G401.6 (cell line): ENCODE measurements at regions not wholly inside any gene's neighbourhood (a gene's known extent, or its start where the extent isn't known, plus 50 kb on each side); places are given as distances from the start of the nearest gene placed in this dataset.
A peak's percentile ranks its signal among the peaks of the same experiment; 100 is the strongest.
"Not testable (repeated sequence)": the region's sequence is repeated elsewhere in the genome, so short reads cannot be mapped to it uniquely, and the experiment has no call there.

Source experiments
- FAIRE-seq: peaks from 2 replicates; lab custom pipeline; 2012; peaks lifted over from hg19 to GRCh38; lab: Jason Lieb, UNC

DNA sequence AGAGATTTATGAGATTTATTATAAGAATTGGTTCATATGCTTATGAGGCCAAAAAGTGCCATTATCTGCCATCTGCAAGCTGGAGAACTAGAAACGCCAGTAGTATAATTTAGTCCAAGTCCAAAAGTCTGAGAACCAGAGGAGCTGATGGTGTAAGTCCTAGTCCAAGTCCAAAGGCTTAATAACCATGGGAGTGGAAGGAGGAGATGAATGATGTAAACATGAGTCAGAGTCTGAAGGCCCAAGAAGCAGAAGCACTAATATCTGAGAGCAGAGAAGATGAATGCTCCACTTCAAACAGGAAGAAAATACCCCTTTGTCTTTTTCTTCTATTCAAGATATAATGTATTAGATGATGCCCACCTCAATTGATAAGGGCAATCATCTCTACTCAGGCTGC is 185.7 kb downstream of the CGGBP1 start:
- no peak for FAIRE-seq

DNA sequence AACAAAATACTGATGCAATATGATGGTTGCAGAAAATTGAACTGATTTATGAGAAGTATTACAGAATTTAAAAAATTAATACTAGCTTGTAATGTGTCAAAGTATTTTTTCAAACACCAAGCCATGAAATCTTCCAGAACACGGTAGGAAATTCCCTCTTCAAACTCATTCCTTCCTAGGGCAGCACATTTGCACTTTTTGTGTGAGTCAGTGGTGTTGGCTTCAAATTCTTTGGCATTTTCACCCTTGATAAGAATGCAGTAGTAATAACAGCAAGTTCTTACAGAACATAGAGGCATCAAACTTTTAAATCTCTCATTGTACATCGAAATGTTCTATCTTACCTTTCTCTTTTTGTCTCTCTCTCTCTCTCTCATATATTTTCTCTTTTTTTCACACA is 191.8 kb downstream of the CGGBP1 start:
- FAIRE-seq, result no peak

DNA sequence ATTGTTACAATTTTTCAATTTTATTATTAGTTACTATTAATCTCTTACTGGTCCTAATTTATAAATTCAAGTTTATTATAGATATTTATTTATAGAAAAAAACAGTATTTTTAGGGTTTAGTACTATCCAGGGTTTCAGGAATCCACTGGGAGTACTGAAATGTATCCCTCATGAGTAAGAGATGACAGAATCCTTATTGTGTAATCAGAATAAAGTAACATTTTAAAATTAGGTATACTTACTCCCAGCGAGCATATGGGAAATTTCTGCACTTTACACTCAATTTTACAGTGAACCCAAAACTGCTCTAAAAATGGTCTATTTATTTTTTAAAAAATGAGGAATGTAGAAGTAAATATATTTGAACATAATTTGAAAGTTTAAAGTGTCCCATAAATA is 202.7 kb downstream of the CGGBP1 start:
- FAIRE-seq, result peak; percentile 47

- no peak for FAIRE-seq
Measured at GRCh38 chr3:87855616-87856015, 203.2 kb downstream of the CGGBP1 start.

DNA sequence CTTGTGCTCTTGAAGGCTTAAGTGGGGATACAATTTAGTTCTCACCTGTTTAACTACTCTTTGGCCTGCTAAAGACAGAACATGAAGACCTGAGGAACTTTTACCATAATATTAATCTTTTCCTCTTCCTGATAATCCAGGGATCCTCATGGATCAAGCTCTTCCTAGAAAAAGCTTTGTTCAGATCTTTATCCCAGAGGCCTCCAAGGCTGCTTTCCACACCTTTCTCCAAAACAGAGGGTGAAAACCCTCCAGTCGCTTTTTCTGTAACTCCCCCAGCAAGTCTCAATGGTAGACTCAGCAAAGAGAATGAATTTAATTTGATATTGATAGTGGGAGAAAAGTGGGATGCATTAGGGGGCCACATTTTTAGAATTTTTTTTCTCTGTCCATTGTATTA is 203.6 kb downstream of the CGGBP1 start:
- no peak for FAIRE-seq

DNA sequence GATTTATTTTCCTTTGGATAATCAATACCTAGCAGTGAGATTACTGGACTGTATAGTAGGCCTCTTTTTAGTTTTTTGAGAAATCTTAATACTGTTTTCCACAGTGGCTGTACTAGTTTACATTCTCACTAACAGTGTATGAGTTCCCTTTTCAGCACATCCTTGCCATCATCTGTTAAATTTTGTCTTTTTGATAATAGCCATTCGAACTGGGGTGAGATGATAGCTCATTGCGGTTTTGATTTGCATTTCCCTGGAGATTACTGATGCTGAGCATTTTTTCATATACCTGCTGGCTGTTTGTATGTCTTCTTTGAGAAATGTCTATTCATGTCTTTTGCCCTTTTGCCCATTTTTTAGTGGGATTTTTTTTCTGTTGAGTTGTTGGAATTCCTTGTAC is 210.8 kb downstream of the CGGBP1 start:
- no peak for FAIRE-seq

- no peak for FAIRE-seq
Measured at GRCh38 chr3:87837076-87837475, 221.7 kb downstream of the CGGBP1 start.

GRCh38 chr3:87836026-87836425 is 222.8 kb downstream of the CGGBP1 start:
- no peak for FAIRE-seq

DNA sequence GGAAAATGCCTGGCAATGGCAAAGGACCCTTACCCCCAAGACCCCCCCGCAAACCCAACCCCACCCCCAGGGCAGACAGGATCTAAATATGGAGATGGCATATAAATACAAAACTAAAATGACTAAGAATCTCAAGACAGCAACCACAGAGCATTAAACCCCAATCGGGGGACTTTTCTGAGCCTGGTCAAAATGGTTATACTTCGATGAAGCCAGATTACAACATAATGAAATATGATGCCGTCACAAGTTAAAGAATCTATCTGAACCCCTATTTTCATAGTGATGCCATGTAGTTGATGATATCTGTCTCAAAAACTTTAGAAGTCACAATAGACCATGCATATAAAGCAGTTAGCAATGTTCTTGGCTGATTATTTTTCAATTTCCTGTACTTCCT is 223.6 kb downstream of the CGGBP1 start:
- FAIRE-seq, result no peak

- FAIRE-seq, result no peak
Measured at GRCh38 chr3:87834327-87834726, 224.5 kb downstream of the CGGBP1 start.

- no peak for FAIRE-seq
Measured at GRCh38 chr3:87833039-87833377, 225.8 kb downstream of the CGGBP1 start.

- FAIRE-seq, result no peak
Measured at GRCh38 chr3:87828046-87828445, 230.8 kb downstream of the CGGBP1 start.

DNA sequence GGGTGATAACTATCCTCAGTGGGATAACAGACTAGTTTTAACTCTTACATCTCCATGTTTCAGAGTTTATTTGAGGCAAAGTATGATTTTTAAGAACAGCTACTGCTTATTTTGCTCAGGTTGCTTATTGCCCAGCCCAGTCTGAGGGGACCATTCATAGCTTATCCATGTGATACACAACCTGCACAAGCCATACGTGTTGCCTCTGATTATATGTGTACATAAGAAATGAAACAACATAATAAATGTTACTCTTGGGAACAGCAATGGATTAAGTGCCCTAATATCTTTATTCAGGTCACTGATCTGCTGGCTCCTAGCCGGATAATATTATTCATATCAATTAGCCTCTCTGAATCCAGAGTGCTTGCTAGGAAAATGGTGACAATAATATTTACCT is 236.2 kb downstream of the CGGBP1 start:
- no peak for FAIRE-seq

DNA sequence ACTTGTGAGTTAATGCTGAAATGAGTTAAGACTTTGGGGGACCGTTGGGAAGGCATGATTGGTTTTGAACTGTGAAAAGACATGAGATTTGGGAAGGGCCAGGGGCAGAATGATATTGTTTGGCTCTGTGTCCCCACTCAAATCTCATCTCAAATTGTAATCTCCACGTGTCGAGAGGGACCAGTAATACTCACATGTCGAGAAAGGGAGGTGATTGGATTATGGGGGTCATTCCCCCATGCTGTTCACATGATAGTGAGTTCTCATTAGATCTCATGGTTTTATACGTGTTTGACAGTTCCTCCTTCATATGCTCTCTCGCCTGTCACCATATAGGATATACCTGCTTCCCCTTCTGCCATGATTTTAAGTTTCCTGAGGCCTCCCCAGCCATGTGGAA is 245.3 kb downstream of the CGGBP1 start:
- FAIRE-seq, result not testable (repeated sequence)

GRCh38 chr3:87811953-87812352 is 246.9 kb downstream of the CGGBP1 start:
- FAIRE-seq, result no peak

- no peak for FAIRE-seq
Measured at GRCh38 chr3:87810452-87811016, 248.3 kb downstream of the CGGBP1 start.

GRCh38 chr3:87805670-87806069 is 253.1 kb downstream of the CGGBP1 start:
- no peak for FAIRE-seq

GRCh38 chr3:87801409-87801808 is 257.4 kb downstream of the CGGBP1 start:
- no peak for FAIRE-seq

GRCh38 chr3:87800516-87800915 is 258.3 kb downstream of the CGGBP1 start:
- FAIRE-seq, result no peak

GRCh38 chr3:87798567-87798947 is 260.2 kb downstream of the CGGBP1 start:
- no peak for FAIRE-seq

DNA sequence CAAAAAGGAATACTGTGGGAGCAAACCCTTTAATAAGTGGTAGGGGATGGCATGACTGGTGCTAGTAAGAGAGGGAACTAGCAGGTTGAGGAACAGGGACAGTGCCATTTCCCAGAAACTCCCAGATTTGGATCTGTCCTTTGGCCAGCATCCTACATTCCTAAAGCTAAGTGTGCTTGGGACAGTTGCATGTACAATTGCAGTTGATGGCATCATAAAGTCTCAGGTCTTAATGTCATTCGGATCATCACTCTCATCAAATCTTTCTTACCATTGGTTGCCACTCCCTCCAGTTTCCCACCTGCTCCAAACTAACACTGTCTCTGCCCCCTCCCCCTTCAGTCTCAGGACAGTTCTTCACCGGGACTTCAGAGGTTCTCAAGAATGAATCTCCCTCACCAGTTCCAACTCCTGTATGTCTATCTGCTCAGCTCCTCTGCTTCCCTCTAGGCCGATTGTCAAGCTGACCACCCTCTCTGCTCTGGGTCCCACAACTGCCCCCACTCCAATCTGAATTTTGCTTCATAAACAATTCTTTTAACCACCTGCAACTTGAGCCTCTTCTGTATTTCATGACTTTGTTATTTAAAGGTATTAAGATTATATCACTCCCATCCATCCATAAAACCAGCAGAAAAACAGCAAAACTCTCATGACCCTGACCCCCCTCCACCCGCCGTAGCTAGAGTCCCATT is 260.8 kb downstream of the CGGBP1 start:
- no peak for FAIRE-seq

GRCh38 chr3:87796843-87797185 is 262.0 kb downstream of the CGGBP1 start:
- no peak for FAIRE-seq

DNA sequence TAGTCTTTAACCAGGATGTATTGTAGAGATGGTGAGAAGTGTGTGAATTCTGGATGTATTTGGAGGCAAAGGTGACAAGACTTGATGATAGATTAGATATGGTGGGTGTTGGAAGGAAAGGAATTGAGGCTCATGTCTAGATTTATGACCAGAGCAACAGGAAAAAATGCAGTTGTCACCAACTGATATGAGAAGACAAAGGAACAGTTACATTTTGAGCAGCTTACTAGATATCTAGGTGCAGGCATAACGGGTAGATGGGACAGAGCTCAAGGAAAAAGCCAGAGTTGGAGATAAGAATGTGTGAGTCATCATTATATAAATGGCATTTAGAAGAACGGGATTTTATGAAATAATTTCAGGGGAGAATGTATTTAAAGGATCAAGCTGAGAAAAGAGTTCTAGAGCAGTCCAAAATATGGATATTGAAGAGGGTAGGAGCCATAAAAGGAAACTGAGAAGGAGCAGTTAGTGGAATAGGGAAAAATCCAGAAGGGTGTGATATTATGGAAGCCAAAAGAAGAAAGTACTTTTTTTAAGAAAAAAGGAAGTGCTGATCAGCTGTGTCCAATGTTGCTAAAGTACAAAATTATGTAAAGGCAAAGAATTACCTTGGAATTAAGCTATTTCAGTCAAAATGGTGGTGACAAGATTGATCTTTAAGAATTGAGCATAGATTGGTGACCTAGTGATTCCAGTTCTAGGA is 262.5 kb downstream of the CGGBP1 start:
- no peak for FAIRE-seq

- no peak for FAIRE-seq
Measured at GRCh38 chr3:87795701-87796100, 263.1 kb downstream of the CGGBP1 start.
